ENCODE measurements at regions not wholly inside any gene's neighbourhood (a gene's known extent, or its start where the extent isn't known, plus 50 kb on each side); places are given as distances from the start of the nearest gene placed in this dataset.

DNA sequence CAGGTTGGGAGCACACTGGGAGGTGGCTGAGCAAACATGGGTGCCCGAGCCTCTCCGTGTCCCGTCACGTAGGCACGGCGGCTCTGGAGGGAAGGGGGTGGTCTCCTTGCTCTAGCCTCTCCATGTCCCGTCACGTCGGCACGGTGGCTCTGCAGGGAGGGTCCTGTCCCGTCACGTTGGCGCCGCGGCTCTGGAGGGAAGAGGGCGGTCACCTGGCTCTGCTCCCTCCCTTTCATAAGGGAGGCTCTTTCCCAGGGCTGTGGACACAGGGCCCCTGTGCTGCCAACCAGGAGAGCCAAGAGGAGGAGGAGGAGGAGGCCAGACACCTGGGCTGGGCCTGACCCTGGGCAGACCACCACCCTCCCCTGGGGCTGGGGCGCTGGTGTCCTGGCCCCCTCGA, 1173.7 kb downstream of the BRD1 start:
- no peak for TF ChIP-seq CTCF (IDR thresholded peaks at IDR 0.05; ENCODE audit: low read depth, low read length, missing control alignments)
- no peak for DNase-seq (ENCODE audit: low read depth)
- no peak overlapping the region for H3K4me3 ChIP-seq (ENCODE audit: low read depth, low read length)

- H3K4me3 ChIP-seq (ENCODE audit: low read depth, low read length) = no peak overlapping the region
- TF ChIP-seq CTCF (IDR thresholded peaks at IDR 0.05; ENCODE audit: low read depth, low read length, missing control alignments) = no peak
- DNase-seq (ENCODE audit: low read depth) = no peak
Measured at GRCh38 chr22:48653306-48653705, 1174.4 kb downstream of the BRD1 start.

GRCh38 chr22:48652796-48653195, 1174.9 kb downstream of the BRD1 start:
- no peak for TF ChIP-seq CTCF (IDR thresholded peaks at IDR 0.05; ENCODE audit: low read depth, low read length, missing control alignments)
- no peak for DNase-seq (ENCODE audit: low read depth)
- no peak overlapping the region for H3K4me3 ChIP-seq (ENCODE audit: low read depth, low read length)

- TF ChIP-seq CTCF (IDR thresholded peaks at IDR 0.05; ENCODE audit: low read depth, low read length, missing control alignments) = no peak
- H3K4me3 ChIP-seq (ENCODE audit: low read depth, low read length) = no peak overlapping the region
- DNase-seq (ENCODE audit: low read depth) = no peak
Measured at GRCh38 chr22:48651981-48652538, 1175.6 kb downstream of the BRD1 start.

- no peak for DNase-seq (ENCODE audit: low read depth)
- no peak overlapping the region for H3K4me3 ChIP-seq (ENCODE audit: low read depth, low read length)
- no peak for TF ChIP-seq CTCF (IDR thresholded peaks at IDR 0.05; ENCODE audit: low read depth, low read length, missing control alignments)
Measured at GRCh38 chr22:48651036-48651890, 1176.4 kb downstream of the BRD1 start.

DNA sequence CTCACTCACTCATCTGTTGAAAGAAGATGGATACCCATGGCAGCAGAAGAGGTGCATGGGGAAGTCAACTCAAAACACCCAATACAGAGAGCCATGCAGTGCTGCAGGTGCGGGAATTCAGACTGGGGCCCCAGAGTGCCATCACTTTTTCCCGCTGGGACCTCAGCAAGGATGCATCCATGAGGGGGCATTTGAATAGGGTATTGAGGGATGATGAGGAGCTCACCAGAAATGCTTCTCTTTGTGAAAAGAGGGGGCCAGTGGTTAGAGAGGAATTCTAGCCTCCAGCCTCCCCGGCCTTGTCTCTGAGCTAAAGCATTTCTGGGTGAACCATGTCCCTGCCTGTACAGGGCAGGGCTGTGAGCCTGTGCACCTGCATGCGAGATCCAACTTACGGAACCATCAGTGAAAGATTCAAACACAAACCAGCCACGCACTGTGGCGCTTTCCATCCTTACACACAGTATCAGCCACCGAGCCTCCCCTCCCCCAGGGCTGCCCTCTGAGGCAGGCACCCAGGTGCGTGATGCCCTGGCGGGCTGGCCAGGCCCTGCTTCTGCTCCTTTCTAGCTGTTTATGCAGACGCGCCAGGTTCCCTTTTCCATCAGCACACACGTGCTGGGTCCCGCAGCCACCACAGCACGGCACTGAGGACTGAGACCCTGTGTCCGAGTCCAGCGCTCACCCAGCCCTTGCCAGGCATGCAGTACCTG, 1177.2 kb downstream of the BRD1 start:
- no peak for TF ChIP-seq CTCF (IDR thresholded peaks at IDR 0.05; ENCODE audit: low read depth, low read length, missing control alignments)
- DNase-seq (ENCODE audit: low read depth) = no peak
- H3K4me3 ChIP-seq (ENCODE audit: low read depth, low read length) = no peak overlapping the region
